Breast epithelium (tissue), 3 donors: ENCODE measurements at regions not wholly inside any gene's neighbourhood (a gene's known extent, or its start where the extent isn't known, plus 50 kb on each side); places are given as distances from the start of the nearest gene placed in this dataset.

Experiments used
- POLR2A ChIP-seq: fragments of 450-650 bp; IDR thresholded peaks from one replicate; pipeline ENCODE4 v1.6.1; 2016; ENCODE audit warnings: antibody characterized with exemption, mild to moderate bottlenecking, moderate library complexity
- TF ChIP-seq, protein P1 (sequence below), 3 donors: fragments of 450-650 bp; IDR thresholded peaks; one replicate each; pipeline ENCODE4 v1.5.1; 2016 to 2017; ENCODE audit warnings: antibody characterized with exemption in 3 of 3, mild to moderate bottlenecking in 3 of 3, moderate library complexity in 3 of 3

DNA sequence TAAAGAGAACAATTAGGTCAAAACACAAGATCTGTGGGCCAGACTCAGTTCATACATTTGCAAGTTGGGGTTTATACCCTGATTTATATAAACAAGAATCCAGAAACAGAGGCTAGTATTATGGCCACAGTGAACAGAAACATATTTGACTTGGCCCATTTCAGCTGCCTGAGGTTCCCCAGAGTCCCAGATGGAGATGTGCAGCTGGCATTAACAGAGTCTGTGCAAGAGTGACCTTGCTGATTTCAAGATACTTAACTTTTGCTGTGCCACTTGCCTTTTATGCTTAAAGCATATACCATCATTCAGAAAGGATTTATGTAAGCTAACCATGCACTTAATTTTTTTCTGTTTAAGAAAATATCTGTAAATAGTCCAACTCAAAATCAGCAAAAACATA lies 636.3 kb downstream of the TRIB2 start:
- TF ChIP-seq, protein P1, sequence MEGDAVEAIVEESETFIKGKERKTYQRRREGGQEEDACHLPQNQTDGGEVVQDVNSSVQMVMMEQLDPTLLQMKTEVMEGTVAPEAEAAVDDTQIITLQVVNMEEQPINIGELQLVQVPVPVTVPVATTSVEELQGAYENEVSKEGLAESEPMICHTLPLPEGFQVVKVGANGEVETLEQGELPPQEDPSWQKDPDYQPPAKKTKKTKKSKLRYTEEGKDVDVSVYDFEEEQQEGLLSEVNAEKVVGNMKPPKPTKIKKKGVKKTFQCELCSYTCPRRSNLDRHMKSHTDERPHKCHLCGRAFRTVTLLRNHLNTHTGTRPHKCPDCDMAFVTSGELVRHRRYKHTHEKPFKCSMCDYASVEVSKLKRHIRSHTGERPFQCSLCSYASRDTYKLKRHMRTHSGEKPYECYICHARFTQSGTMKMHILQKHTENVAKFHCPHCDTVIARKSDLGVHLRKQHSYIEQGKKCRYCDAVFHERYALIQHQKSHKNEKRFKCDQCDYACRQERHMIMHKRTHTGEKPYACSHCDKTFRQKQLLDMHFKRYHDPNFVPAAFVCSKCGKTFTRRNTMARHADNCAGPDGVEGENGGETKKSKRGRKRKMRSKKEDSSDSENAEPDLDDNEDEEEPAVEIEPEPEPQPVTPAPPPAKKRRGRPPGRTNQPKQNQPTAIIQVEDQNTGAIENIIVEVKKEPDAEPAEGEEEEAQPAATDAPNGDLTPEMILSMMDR (IDR thresholded peaks at IDR 0.05), result no peak
- TF ChIP-seq POLR2A, result no peak
